OCI-LY1 (cell line): ENCODE measurements at regions not wholly inside any gene's neighbourhood (a gene's known extent, or its start where the extent isn't known, plus 50 kb on each side); places are given as distances from the start of the nearest gene placed in this dataset.

Source experiments
- EZH2 ChIP-seq: fragments of 200-600 bp; sonication (generic), shearing (Covaris generic); IDR thresholded peaks from 2 replicates; pipeline ENCODE4 v1.8.0; 2017; ENCODE audit warnings: borderline replicate concordance, mixed run types, mild to moderate bottlenecking, antibody characterized with exemption, low read length, moderate library complexity, mixed read lengths
- TF ChIP-seq, protein P1 (sequence below): fragments of 200-600 bp; sonication (generic), shearing (Covaris generic); IDR thresholded peaks from 2 replicates; pipeline ENCODE4 v1.5.1; 2017; ENCODE audit warnings: mild to moderate bottlenecking, antibody characterized with exemption, low read length, moderate library complexity, mixed read lengths

DNA sequence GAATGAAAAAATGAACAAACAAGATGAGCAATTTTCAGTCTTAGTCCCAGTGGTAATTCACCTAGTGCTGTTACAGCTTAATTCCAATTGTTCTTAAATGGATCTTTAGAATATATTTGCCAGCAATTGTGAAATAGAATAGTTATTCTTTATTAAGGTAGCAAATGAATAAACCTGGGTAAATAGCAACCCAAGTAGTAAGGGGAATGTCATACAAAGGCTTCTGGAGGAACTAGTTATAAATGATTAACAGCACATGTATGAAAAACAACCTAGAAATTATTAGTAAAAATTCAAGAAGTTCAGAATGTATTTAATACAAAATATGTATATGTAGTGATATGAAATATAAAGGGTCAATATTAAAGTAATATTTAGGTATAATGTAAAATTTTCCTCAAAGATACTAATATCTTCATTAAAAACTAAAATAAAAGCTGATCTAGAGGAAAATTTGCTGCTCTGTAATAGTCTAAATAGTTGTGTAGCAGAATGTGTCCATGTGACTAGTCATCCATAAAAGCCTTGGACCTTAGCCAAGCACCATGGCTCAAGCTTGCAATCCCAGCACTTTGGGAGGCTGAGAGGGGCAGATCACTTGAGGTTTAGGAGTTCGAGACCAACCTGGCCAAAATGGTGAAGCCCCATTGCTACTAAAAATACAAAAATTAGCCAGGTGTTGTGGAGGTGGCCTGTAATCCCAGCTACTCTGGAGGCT, 535.9 kb upstream of the ATXN8OS start:
- TF ChIP-seq, protein P1, sequence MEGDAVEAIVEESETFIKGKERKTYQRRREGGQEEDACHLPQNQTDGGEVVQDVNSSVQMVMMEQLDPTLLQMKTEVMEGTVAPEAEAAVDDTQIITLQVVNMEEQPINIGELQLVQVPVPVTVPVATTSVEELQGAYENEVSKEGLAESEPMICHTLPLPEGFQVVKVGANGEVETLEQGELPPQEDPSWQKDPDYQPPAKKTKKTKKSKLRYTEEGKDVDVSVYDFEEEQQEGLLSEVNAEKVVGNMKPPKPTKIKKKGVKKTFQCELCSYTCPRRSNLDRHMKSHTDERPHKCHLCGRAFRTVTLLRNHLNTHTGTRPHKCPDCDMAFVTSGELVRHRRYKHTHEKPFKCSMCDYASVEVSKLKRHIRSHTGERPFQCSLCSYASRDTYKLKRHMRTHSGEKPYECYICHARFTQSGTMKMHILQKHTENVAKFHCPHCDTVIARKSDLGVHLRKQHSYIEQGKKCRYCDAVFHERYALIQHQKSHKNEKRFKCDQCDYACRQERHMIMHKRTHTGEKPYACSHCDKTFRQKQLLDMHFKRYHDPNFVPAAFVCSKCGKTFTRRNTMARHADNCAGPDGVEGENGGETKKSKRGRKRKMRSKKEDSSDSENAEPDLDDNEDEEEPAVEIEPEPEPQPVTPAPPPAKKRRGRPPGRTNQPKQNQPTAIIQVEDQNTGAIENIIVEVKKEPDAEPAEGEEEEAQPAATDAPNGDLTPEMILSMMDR: no peak
- no peak for TF ChIP-seq EZH2
